H9 (cell line): ENCODE measurements at regions not wholly inside any gene's neighbourhood (a gene's known extent, or its start where the extent isn't known, plus 50 kb on each side); places are given as distances from the start of the nearest gene placed in this dataset.

Experiments used
- DNase-seq: peaks from one replicate; pipeline ENCODE4 v3.0.0-alpha.2; 2017
- H2AFZ ChIP-seq: one replicate; pipeline ENCODE4 v1.6.1; 2013; ENCODE audit warnings: mild to moderate bottlenecking, low read length, control low read depth, moderate library complexity
- H2AK5ac ChIP-seq: 2 replicates; pipeline ENCODE4 v1.6.1; 2013; ENCODE audit warnings: low read length, control low read depth, mixed read lengths; ENCODE audit not compliant: insufficient read length
- H2BK120ac ChIP-seq: one replicate; pipeline ENCODE4 v1.6.1; 2013; ENCODE audit warnings: low read depth, mild to moderate bottlenecking, low read length, control low read depth, inconsistent platforms; ENCODE audit not compliant: poor library complexity, severe bottlenecking
- H2BK12ac ChIP-seq: 2 replicates; pipeline ENCODE4 v1.6.1; 2013; ENCODE audit warnings: low read length, control low read depth, mixed read lengths, low read depth; ENCODE audit not compliant: insufficient read length
- H2BK15ac ChIP-seq: 2 replicates; pipeline ENCODE4 v1.6.1; 2013; ENCODE audit warnings: low read depth, low read length, control low read depth
- H2BK20ac ChIP-seq: one replicate; pipeline ENCODE4 v1.6.1; 2013; ENCODE audit warnings: low read depth, mild to moderate bottlenecking, low read length, control low read depth, inconsistent platforms; ENCODE audit not compliant: poor library complexity, severe bottlenecking
- H2BK5ac ChIP-seq: 2 replicates; pipeline ENCODE4 v1.6.1; 2013; ENCODE audit warnings: low read length, control low read depth, mixed read lengths; ENCODE audit not compliant: insufficient read length
- H3K14ac ChIP-seq: 2 replicates; pipeline ENCODE4 v1.6.1; 2013; ENCODE audit warnings: low read length, control low read depth; ENCODE audit not compliant: insufficient read depth
- H3K18ac ChIP-seq: 2 replicates; pipeline ENCODE4 v1.6.1; 2013; ENCODE audit warnings: low read depth, mild to moderate bottlenecking, mixed read lengths, low read length, control low read depth; ENCODE audit not compliant: insufficient read length
- H3K23ac ChIP-seq: 2 replicates; pipeline ENCODE4 v1.6.1; 2013; ENCODE audit warnings: low read length, control low read depth, mixed read lengths, low read depth; ENCODE audit not compliant: insufficient read length
- H3K23me2 ChIP-seq: 2 replicates; pipeline ENCODE4 v1.6.1; 2013; ENCODE audit warnings: low read depth, mild to moderate bottlenecking, mixed read lengths, low read length, control low read depth; ENCODE audit not compliant: insufficient read length, poor library complexity, severe bottlenecking
- H3K27ac ChIP-seq: 2 replicates; pipeline ENCODE4 v1.5.1; 2013; ENCODE audit warnings: low read length, control low read depth, mixed read lengths, low read depth; ENCODE audit not compliant: insufficient read length
- H3K27me3 ChIP-seq: 2 replicates; pipeline ENCODE4 v1.6.1; 2013; ENCODE audit warnings: low read length, control low read depth, inconsistent platforms; ENCODE audit not compliant: insufficient read depth
- H3K4ac ChIP-seq: 2 replicates; pipeline ENCODE4 v1.6.1; 2013; ENCODE audit warnings: low read depth, mild to moderate bottlenecking, control low read depth, inconsistent platforms, low read length, moderate library complexity
- H3K4me1 ChIP-seq: 2 replicates; pipeline ENCODE4 v1.6.1; 2013; ENCODE audit warnings: low read length, control low read depth, inconsistent platforms; ENCODE audit not compliant: insufficient read depth
- H3K4me2 ChIP-seq: 2 replicates; pipeline ENCODE4 v1.6.1; 2013; ENCODE audit warnings: low read length, control low read depth, mixed read lengths; ENCODE audit not compliant: insufficient read length, insufficient read depth
- H3K56ac ChIP-seq: 2 replicates; pipeline ENCODE4 v1.6.1; 2013; ENCODE audit warnings: low read depth, mild to moderate bottlenecking, mixed read lengths, low read length, control low read depth; ENCODE audit not compliant: insufficient read length
- H3K79me1 ChIP-seq: 2 replicates; pipeline ENCODE4 v1.6.1; 2013; ENCODE audit warnings: low read depth, mild to moderate bottlenecking, moderate library complexity, low read length, control low read depth, inconsistent platforms; ENCODE audit not compliant: insufficient read depth, poor library complexity, severe bottlenecking
- H3K79me2 ChIP-seq: 2 replicates; pipeline ENCODE4 v1.6.1; 2013; ENCODE audit warnings: low read length, control low read depth, inconsistent platforms; ENCODE audit not compliant: insufficient read depth
- H3K9ac ChIP-seq: 2 replicates; pipeline ENCODE4 v1.6.1; 2013; ENCODE audit warnings: low read length, control low read depth, mixed read lengths; ENCODE audit not compliant: insufficient read length; ENCODE audit errors: extremely low read depth
- H3K9me3 ChIP-seq: one replicate; pipeline ENCODE4 v1.6.1; 2013; ENCODE audit warnings: low read depth, low read length, inconsistent platforms; ENCODE audit not compliant: control insufficient read depth
- H3T11ph ChIP-seq: one replicate; pipeline ENCODE4 v1.6.1; 2013; ENCODE audit warnings: mild to moderate bottlenecking, low read length, control low read depth, inconsistent platforms
- H4K20me1 ChIP-seq: one replicate; pipeline ENCODE4 v1.6.1; 2013; ENCODE audit not compliant: control insufficient read depth, insufficient read length, insufficient read depth
- H4K5ac ChIP-seq: 2 replicates; pipeline ENCODE4 v1.6.1; 2013; ENCODE audit warnings: low read depth, mild to moderate bottlenecking, mixed read lengths, low read length, control low read depth; ENCODE audit not compliant: insufficient read length
- H4K8ac ChIP-seq: replicated peaks from 2 replicates; pipeline ENCODE4 v1.6.1; 2013; ENCODE audit warnings: low read length, control low read depth, mixed read lengths, low read depth; ENCODE audit not compliant: insufficient read length
- H4K91ac ChIP-seq: 2 replicates; pipeline ENCODE4 v1.6.1; 2013; ENCODE audit warnings: low read depth, mild to moderate bottlenecking, moderate library complexity, mixed read lengths, low read length, control low read depth; ENCODE audit not compliant: insufficient read length
- H3K27ac Mint-ChIP-seq, 3 experiments: 2 replicates in 2 of 3; 3 replicates in 1 of 3; pipeline ENCODE4 v1.8.0; 2020 to 2021; ENCODE audit warnings: mixed read lengths in 3 of 3, mild to moderate bottlenecking in 1 of 3, moderate library complexity in 1 of 3
- H3K27me3 Mint-ChIP-seq: 2 replicates; pipeline ENCODE4 v1.8.0; 2021; ENCODE audit warnings: low read depth, mild to moderate bottlenecking, moderate library complexity, mixed read lengths
- H3K36me3 Mint-ChIP-seq, 3 experiments: 2 replicates in 2 of 3; 3 replicates in 1 of 3; pipeline ENCODE4 v1.8.0; 2020 to 2021; ENCODE audit warnings: low read depth in 3 of 3, mixed read lengths in 3 of 3; ENCODE audit not compliant: insufficient read depth in 1 of 3
- H3K4me1 Mint-ChIP-seq, 2 experiments: 2 replicates each; pipeline ENCODE4 v1.8.0; 2020; ENCODE audit warnings: mixed read lengths in 2 of 2
- H3K4me3 Mint-ChIP-seq, 2 experiments: 2 replicates in 1 of 2; 3 replicates in 1 of 2; pipeline ENCODE4 v1.8.0; 2020 to 2021; ENCODE audit warnings: mild to moderate bottlenecking in 2 of 2, mixed read lengths in 2 of 2, moderate library complexity in 1 of 2
- H3K9me3 Mint-ChIP-seq, 2 experiments: 2 replicates in 1 of 2; 3 replicates in 1 of 2; pipeline ENCODE4 v1.8.0; 2020; ENCODE audit warnings: mild to moderate bottlenecking in 2 of 2, mixed read lengths in 2 of 2, moderate library complexity in 1 of 2
- CTCF ChIP-seq: fragments of 200-600 bp; sonication (generic); conservative IDR thresholded peaks from 3 replicates; pipeline ENCODE4 v1.8.0; 2021; ENCODE audit warnings: antibody characterized with exemption, mild to moderate bottlenecking
- whole genome bisulfite sequencing: extraction: QIAGEN DNeasy Blood & Tissue Kit; methylation state at CpG from one replicate; pipeline ENCODE4 v1.1.7; 2013; ENCODE audit warnings: missing lambda C conversion rate, low lambda C conversion rate, mixed read lengths; ENCODE audit not compliant: insufficient read length; ENCODE audit errors: extremely low coverage; 5-methylcytosine and 5-hydroxymethylcytosine counted together

- Histone ChIP-seq H3T11ph (no peak overlapping the region), H2BK120ac (no peak overlapping the region), H4K8ac (no peak overlapping the region), H3K23ac (no peak overlapping the region), H3K4ac (no peak overlapping the region), H2BK12ac (no peak overlapping the region), H3K14ac (no peak overlapping the region), H2AFZ (no peak overlapping the region), H3K9ac (no peak overlapping the region), H3K56ac (no peak overlapping the region), H4K20me1 (no peaks in the 10 kb centered on the region), H2BK20ac (no peak overlapping the region), H3K27me3 (no peaks in the 10 kb centered on the region), H3K23me2 (no peaks in the 10 kb centered on the region), H4K5ac (no peak overlapping the region), H3K79me2 (no peaks in the 10 kb centered on the region), H4K91ac (no peak overlapping the region), H3K9me3 (no peaks in the 10 kb centered on the region), H3K18ac (no peak overlapping the region), H2BK15ac (no peak overlapping the region), H3K79me1 (no peaks in the 10 kb centered on the region), H2AK5ac (no peak overlapping the region), H3K4me1 (no peaks in the 10 kb centered on the region), H3K4me2 (no peak overlapping the region), H3K27ac (no peak overlapping the region), H2BK5ac (no peak overlapping the region)
- no peaks in the 10 kb centered on the region for H3K36me3 Mint-ChIP-seq
- H3K4me3 Mint-ChIP-seq = no peak overlapping the region
- no peaks in the 10 kb centered on the region for H3K27me3 Mint-ChIP-seq
- DNase-seq = no peak
- H3K9me3 Mint-ChIP-seq = no peaks in the 10 kb centered on the region
- TF ChIP-seq CTCF = no peak
- WGBS = no CpG with 5 or more reads among the region's 5 CpGs
- 0 out of 4 replicates have a peak, but pooled peaks cover 0 to 2% of the 10 kb centered on the region in 2 experiments for H3K4me1 Mint-ChIP-seq
- H3K27ac Mint-ChIP-seq = no peak overlapping the region
Observed at GRCh38 chr4:10750714-10751113, 66.1 kb upstream of the CLNK start.
